Spleen (tissue), 11 donors: ENCODE measurements at regions not wholly inside any gene's neighbourhood (a gene's known extent, or its start where the extent isn't known, plus 50 kb on each side); places are given as distances from the start of the nearest gene placed in this dataset.
"Not testable (repeated sequence)": the region's sequence is repeated elsewhere in the genome, so short reads cannot be mapped to it uniquely, and the experiment has no call there.

ENCODE experiments used
- DNase-seq: peaks from one replicate; pipeline ENCODE4 v3.0.0-alpha.2; 2020
- H3K27ac ChIP-seq, 8 donors: fragments of 200-600 bp; sonication (generic) in 7 of 8; 1 replicate in 4 of 8; 2 replicates in 4 of 8; pipeline versions ENCODE4 v1.5.0 to v1.8.0; 2016 to 2021; ENCODE audit warnings: inconsistent platforms in 4 of 8, mild to moderate bottlenecking in 4 of 8, moderate library complexity in 1 of 8
- H3K27me3 ChIP-seq, 7 donors: fragments of 200-600 bp; sonication (generic) in 6 of 7; replicated peaks in 1 of 7; 1 replicate in 4 of 7; 2 replicates in 3 of 7; pipeline versions ENCODE4 v1.5.0 to v1.8.0; 2016 to 2021; ENCODE audit warnings: inconsistent platforms in 3 of 7, mild to moderate bottlenecking in 1 of 7
- H3K36me3 ChIP-seq, 6 donors: fragments of 200-600 bp; sonication (generic) in 5 of 6; 1 replicate in 4 of 6; 2 replicates in 2 of 6; pipeline versions ENCODE4 v1.5.0 to v1.8.0; 2016 to 2021; ENCODE audit warnings: inconsistent platforms in 2 of 6
- H3K4me1 ChIP-seq, 6 donors: fragments of 200-600 bp; sonication (generic) in 5 of 6; 1 replicate in 3 of 6; 2 replicates in 3 of 6; pipeline versions ENCODE4 v1.5.0 to v1.8.0; 2016 to 2021; ENCODE audit warnings: inconsistent platforms in 3 of 6
- H3K4me3 ChIP-seq, 8 donors: fragments of 200-600 bp; sonication (generic) in 7 of 8; 1 replicate in 4 of 8; 2 replicates in 4 of 8; pipeline versions ENCODE4 v1.5.0 to v1.8.0; 2016 to 2021; ENCODE audit warnings: inconsistent platforms in 4 of 8, mild to moderate bottlenecking in 4 of 8, moderate library complexity in 2 of 8
- H3K9me3 ChIP-seq, 8 donors: fragments of 200-600 bp; sonication (generic) in 7 of 8; 1 replicate in 4 of 8; 2 replicates in 4 of 8; pipeline versions ENCODE4 v1.5.0 to v1.8.0; 2016 to 2021; ENCODE audit warnings: inconsistent platforms in 4 of 8
- POLR2A ChIP-seq, 3 donors: fragments of 450-650 bp; IDR thresholded peaks; one replicate each; pipeline ENCODE4 v1.5.1; 2017; ENCODE audit warnings: antibody characterized with exemption in 3 of 3, mild to moderate bottlenecking in 1 of 3
- POLR2AphosphoS5 ChIP-seq, 3 donors: sonication (generic); formaldehyde crosslinking; IDR thresholded peaks; one replicate each; pipeline ENCODE4 v1.5.1; 2017; ENCODE audit warnings: antibody characterized with exemption in 3 of 3
- WGBS, 5 donors: extraction: QIAGEN DNeasy Blood & Tissue Kit in 3 of 5; methylation state at CpG; one replicate each; pipeline versions ENCODE4 v1.1.5 to v1.1.7; 2013 to 2018; 5-methylcytosine and 5-hydroxymethylcytosine counted together
- intact Hi-C: fragments of 100-400 bp; cut with DNase I; formaldehyde crosslinking; loops from one replicate; pipeline ENCODE4 v1.15.0; 2023; ENCODE audit warnings: low total_unique reads
- TF ChIP-seq, protein P1 (sequence below), 11 experiments: fragments of 200-600 bp in 7 of 11; fragments of 450-650 bp in 4 of 11; sonication (generic) in 4 of 11; IDR thresholded peaks in 8 of 11; conservative IDR thresholded peaks in 3 of 11; 1 replicate in 7 of 11; 2 replicates in 4 of 11; pipeline versions ENCODE4 v1.4.0 to v1.8.0; 2016 to 2021; ENCODE audit warnings: antibody characterized with exemption in 11 of 11, inconsistent platforms in 4 of 11, mild to moderate bottlenecking in 1 of 11
- donor health status: healthy with polysubstance abuse.
- donor health status: DM: no; HTN: no; CAD: no; lungs with moderate emphysema.
- donor health status: DM: no; HTN: no; CAD: no.
- donor health status: Bipolar disorder and iron deficiency.
- donor health status: healthy.
- donor health status: DM: no; HTN: no; CAD: no.
- donor health status: DM: yes; HTN: yes; CAD: no.

DNA sequence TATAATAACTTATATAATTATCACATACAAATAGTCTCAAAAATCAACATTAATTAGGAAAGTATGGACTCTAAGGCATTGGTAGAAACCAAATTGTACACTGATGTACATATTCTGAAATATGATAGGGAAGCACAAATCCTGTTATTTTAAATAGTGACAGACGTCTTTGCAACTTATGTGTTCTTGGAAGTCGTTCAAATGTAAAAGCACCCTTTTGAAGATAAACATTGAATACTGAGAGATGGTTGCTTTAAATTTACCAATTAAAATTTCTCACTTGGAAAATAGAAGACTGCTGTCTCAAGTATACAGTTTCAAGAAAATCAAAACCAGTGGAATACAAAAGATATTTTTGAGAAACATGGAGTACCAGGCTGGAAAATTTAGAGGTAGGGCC, 457.4 kb upstream of the NUDT12 start:
- no peak for DNase-seq
- Histone ChIP-seq H3K4me3 (no peak overlapping the region), H3K27me3 (no peaks in the 10 kb centered on the region), H3K36me3 (no peaks in the 10 kb centered on the region), H3K27ac (no peak overlapping the region), H3K9me3 (peaks cover 0 to 23% (median 16%) of the 10 kb centered on the region in 8 donors), H3K4me1 (no peaks in the 10 kb centered on the region)
- TF ChIP-seq POLR2AphosphoS5 (IDR thresholded peaks at IDR 0.05) (no peak), POLR2A (IDR thresholded peaks at IDR 0.05) (no peak)
- TF ChIP-seq, protein P1, sequence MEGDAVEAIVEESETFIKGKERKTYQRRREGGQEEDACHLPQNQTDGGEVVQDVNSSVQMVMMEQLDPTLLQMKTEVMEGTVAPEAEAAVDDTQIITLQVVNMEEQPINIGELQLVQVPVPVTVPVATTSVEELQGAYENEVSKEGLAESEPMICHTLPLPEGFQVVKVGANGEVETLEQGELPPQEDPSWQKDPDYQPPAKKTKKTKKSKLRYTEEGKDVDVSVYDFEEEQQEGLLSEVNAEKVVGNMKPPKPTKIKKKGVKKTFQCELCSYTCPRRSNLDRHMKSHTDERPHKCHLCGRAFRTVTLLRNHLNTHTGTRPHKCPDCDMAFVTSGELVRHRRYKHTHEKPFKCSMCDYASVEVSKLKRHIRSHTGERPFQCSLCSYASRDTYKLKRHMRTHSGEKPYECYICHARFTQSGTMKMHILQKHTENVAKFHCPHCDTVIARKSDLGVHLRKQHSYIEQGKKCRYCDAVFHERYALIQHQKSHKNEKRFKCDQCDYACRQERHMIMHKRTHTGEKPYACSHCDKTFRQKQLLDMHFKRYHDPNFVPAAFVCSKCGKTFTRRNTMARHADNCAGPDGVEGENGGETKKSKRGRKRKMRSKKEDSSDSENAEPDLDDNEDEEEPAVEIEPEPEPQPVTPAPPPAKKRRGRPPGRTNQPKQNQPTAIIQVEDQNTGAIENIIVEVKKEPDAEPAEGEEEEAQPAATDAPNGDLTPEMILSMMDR (IDR thresholded peaks at IDR 0.05 in 8 of 11, conservative IDR thresholded peaks at IDR 0.05 in 3 of 11), result no peak
- intact Hi-C loops, result no loop called here
- WGBS, 5 donors, result 73 to 84% (median 82%) methylated on average over 2 of the region's 2 CpGs

DNA sequence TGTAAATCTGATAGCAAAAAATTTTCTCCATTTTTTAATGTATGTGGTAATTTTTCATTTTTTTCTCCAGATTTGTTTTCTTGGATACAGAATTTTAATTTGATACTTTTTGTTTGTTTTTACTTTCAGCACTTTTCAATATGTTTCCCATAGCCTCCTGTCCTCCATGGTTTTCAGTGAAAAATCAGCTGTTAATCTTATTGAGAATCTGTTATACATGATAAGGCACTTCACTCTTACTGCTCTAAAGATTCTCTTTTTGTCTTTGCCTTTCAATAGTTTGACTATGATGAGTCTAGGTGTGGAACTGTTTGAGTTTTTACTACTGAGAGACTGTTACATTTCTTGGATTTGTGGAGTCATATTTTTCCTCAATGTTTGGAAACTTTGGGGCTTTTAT, 455.7 kb upstream of the NUDT12 start:
- Histone ChIP-seq H3K4me1 (no peaks in the 10 kb centered on the region), H3K27ac (no peak overlapping the region), H3K9me3 (peaks cover 0 to 24% (median 16%) of the 10 kb centered on the region in 8 donors), H3K36me3 (no peaks in the 10 kb centered on the region), H3K27me3 (no peaks in the 10 kb centered on the region), H3K4me3 (no peak overlapping the region)
- DNase-seq, result no peak
- intact Hi-C loops, result no loop called here
- TF ChIP-seq, protein P1 (IDR thresholded peaks at IDR 0.05 in 8 of 11, conservative IDR thresholded peaks at IDR 0.05 in 3 of 11), result no peak
- TF ChIP-seq POLR2A (IDR thresholded peaks at IDR 0.05), result no peak
- no peak for TF ChIP-seq POLR2AphosphoS5 (IDR thresholded peaks at IDR 0.05)

DNA sequence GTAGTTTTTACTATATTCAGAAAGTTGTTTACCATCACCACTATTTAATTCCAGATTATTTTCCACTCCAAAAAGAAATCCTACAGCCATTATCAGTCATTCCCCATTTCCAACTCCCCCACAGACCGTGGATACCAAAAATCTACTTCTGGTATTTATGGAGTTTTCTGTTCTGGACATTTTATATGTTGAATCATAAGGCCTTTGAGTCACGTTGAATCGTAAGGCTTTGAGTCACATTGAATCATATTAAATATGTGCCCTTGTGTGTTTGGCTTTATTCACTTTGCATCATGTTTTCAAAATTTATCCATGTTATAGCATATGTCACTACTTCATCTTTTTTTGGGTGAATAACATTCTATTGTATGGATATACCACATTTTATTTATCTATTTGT, 454.1 kb upstream of the NUDT12 start:
- intact Hi-C loops, result no loop called here
- no peaks in the 10 kb centered on the region for H3K27me3 ChIP-seq
- 80 to 88% (median 81%) methylated on average over 3 of the region's 3 CpGs for WGBS, 5 donors

DNA sequence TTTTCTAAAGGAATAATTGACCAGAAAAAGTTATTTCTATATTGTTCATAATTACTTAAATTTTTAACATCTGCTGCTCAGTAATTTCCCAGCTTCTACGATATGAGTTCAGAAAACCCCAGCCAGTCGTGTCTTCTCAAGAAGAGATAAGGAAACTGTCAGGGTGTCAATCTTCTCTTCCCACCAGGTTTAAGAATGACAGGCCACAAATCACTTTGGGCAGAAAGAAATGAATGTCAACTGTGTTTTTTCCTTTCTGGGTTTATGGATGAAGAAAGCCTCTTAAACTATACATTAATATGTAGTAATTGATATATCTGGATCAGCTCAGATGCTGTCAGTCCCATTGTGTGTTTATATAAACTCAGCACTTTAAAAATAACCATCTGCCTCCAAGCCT, 453.2 kb upstream of the NUDT12 start:
- WGBS, 5 donors, result 75 to 80% (median 78%) methylated on average over 2 of the region's 2 CpGs
- no peak for DNase-seq
- Histone ChIP-seq H3K27me3 (no peaks in the 10 kb centered on the region), H3K4me3 (no peak overlapping the region), H3K27ac (no peak overlapping the region), H3K36me3 (no peaks in the 10 kb centered on the region), H3K9me3 (peaks cover 0 to 30% (median 18%) of the 10 kb centered on the region in 8 donors), H3K4me1 (no peaks in the 10 kb centered on the region)
- intact Hi-C loops, result no loop called here
- TF ChIP-seq POLR2A (IDR thresholded peaks at IDR 0.05) (no peak), POLR2AphosphoS5 (IDR thresholded peaks at IDR 0.05) (no peak)
- TF ChIP-seq, protein P1 (IDR thresholded peaks at IDR 0.05 in 8 of 11, conservative IDR thresholded peaks at IDR 0.05 in 3 of 11), result no peak

More for the DNA sequence above, 454.1 kb upstream of the NUDT12 start:
- H3K36me3 ChIP-seq, result no peaks in the 10 kb centered on the region
- no peak overlapping the region for H3K27ac ChIP-seq
- DNase-seq, result no peak
- no peak overlapping the region for H3K4me3 ChIP-seq
- no peaks in the 10 kb centered on the region for H3K4me1 ChIP-seq
- TF ChIP-seq, protein P1 (IDR thresholded peaks at IDR 0.05 in 8 of 11, conservative IDR thresholded peaks at IDR 0.05 in 3 of 11), result no peak
- no peak for TF ChIP-seq POLR2A (IDR thresholded peaks at IDR 0.05)
- TF ChIP-seq POLR2AphosphoS5 (IDR thresholded peaks at IDR 0.05), result no peak
- peaks cover 0 to 30% (median 18%) of the 10 kb centered on the region in 8 donors for H3K9me3 ChIP-seq

DNA sequence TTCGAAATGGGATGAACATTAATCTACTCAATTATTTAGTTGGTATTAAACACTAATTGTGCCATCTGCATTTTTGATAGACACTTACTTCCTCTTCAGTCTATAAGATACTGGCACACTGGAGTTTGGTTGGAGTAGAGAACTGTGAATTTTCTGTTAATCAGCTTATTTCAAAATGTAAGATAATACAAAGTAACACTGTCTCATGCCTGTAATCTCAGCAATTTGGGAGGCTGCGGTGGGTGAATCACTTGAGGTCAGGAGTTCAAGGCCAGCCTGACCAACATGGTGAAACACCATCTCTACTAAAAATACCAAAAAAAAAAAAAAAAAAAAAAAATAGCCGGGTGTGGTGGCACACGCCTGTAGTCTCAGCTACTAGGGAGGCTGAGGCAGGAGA, 440.2 kb upstream of the NUDT12 start:
- intact Hi-C loops, DNase-seq, H3K4me1 ChIP-seq, H3K36me3 ChIP-seq, H3K4me3 ChIP-seq, H3K27ac ChIP-seq, H3K9me3 ChIP-seq, H3K27me3 ChIP-seq: not testable (repeated sequence)
- 84 to 95% (median 88%) methylated on average over 4 of the region's 4 CpGs for WGBS, 5 donors
